ENCODE measurements at regions not wholly inside any gene's neighbourhood (a gene's known extent, or its start where the extent isn't known, plus 50 kb on each side); places are given as distances from the start of the nearest gene placed in this dataset.

DNA sequence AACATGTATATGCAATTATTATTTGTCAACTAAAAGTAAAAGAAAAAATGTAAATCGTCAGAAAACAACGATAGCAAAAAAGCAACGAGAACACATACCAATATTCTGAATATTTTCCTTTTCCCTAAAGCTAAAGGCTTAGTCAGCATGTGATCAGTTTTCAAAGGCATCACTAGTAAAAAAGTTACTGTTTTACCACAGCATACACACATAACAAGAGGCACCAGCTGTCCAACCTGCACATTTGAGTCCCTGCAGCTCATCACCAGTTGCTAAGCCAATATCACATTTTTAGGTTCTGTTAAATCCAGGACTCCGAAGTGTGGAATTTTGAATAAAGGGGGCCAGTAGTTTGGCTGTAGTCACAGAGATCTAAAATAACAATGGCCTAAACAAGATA lies 203.8 kb downstream of the ADGRA3 start:
- CTCF ChIA-PET: interaction anchor here (1.5 kb wide), 1 partner anchor 18 kb away, joined by 4 read pairs; no protein-coding TSS in a partner anchor
- TF ChIP-seq, protein P1, sequence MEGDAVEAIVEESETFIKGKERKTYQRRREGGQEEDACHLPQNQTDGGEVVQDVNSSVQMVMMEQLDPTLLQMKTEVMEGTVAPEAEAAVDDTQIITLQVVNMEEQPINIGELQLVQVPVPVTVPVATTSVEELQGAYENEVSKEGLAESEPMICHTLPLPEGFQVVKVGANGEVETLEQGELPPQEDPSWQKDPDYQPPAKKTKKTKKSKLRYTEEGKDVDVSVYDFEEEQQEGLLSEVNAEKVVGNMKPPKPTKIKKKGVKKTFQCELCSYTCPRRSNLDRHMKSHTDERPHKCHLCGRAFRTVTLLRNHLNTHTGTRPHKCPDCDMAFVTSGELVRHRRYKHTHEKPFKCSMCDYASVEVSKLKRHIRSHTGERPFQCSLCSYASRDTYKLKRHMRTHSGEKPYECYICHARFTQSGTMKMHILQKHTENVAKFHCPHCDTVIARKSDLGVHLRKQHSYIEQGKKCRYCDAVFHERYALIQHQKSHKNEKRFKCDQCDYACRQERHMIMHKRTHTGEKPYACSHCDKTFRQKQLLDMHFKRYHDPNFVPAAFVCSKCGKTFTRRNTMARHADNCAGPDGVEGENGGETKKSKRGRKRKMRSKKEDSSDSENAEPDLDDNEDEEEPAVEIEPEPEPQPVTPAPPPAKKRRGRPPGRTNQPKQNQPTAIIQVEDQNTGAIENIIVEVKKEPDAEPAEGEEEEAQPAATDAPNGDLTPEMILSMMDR (IDR thresholded peaks at IDR 0.05; ENCODE audit: control extremely low read depth, extremely low read depth, low read depth, missing control alignments): no peak
- POLR2A ChIA-PET: no interaction called here
- no peak for DNase-seq (ENCODE audit: extremely low spot score)

DNA sequence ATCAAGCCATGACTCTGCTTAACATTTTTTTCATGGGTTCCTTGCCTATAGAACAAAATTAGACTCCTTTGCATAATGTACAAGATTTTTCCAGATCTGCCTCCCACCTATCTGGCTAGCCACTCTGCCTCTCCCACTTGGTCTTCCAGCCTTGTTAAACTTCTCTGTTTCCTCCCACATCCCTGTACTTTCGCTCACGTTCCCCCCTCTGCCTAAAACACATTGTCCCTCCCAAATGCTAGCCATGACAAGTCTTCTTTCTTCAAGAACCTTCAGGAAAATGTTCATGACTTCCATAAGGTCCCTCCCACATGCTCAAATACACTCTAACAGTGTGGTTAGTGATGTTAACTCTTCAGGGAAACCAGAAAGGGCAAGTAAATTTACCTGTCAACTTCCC lies 214.6 kb downstream of the ADGRA3 start:
- TF ChIP-seq, protein P1 (IDR thresholded peaks at IDR 0.05; ENCODE audit: control extremely low read depth, extremely low read depth, low read depth, missing control alignments): no peak
- no peak for DNase-seq (ENCODE audit: extremely low spot score)
- ChIA-PET POLR2A (no interaction called here), CTCF (no interaction called here)

DNA sequence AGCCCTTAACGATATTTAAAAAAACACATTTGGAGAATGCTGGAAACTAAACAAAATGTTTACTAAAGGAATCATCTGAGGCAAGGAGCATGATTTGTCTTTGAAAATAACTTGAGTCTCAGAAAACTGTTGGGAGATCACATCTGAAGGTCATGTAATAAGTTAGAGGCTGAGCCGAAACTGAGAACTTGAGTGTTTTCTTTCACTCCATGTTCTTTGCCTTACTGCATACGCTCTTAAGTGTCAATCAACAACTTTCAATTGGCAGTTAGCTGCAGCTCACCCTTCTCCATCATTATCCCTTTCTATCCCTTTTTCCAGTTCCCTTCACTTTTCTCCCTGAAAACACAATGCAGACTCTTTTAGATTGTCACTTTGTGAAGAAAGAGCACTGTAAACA lies 216.2 kb downstream of the ADGRA3 start:
- CTCF ChIA-PET: no interaction called here
- TF ChIP-seq, protein P1 (IDR thresholded peaks at IDR 0.05; ENCODE audit: control extremely low read depth, extremely low read depth, low read depth, missing control alignments): no peak
- DNase-seq (ENCODE audit: extremely low spot score): no peak
- POLR2A ChIA-PET: no interaction called here

DNA sequence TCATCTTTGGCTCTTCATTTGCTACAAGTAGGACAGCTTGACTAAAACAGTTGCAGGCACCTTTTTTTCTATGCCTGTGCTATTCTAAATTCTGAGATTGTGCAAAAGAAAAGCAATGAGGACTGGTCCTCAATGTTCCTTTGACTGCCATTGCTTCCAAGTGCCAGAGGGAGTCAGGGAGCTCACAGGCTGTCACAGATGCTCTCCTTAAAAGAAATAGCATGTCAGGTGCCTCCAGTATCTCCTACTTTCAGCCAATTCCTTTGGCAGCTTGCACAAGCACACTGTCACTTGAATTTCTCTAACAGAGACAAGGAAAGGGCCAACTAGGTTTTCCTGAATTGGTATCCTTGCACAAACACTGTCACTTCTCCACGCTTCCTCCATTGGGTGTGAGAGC lies 228.2 kb downstream of the ADGRA3 start:
- CTCF ChIA-PET: no interaction called here
- DNase-seq (ENCODE audit: extremely low spot score): no peak
- TF ChIP-seq, protein P1 (IDR thresholded peaks at IDR 0.05; ENCODE audit: control extremely low read depth, extremely low read depth, low read depth, missing control alignments): no peak
- POLR2A ChIA-PET: no interaction called here

DNA sequence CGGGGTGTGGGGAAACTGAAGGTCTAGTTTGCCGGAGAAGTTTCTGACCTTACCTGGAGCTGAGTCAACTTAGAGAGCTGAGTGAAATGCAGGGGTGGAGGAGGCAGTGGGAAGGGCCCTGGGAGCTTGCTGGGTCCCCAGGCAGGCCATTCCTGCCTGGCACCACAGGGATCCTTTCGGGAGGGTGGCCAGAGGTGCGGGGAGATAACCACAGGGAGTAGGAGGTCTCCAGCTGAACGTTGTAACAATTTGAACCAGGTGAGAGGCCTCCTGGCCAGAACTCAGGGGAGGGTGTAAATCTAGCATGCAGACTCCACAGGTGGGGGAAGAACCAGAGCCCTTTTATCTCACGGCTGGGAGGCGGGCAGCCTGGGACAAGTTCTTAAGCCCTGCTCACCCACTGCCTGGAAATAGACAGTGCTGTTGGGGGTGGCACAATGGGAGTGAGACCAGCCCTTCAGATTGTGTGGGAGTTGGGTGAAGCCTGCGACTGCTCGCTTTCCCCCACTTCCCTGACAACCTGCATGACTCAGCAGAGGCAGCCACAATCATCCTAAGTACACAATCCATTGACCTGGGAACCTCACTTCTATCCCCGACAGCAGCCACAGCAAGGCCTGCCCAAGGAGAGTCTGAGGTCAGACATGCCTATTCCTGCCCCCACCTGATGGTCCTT lies 247.4 kb downstream of the ADGRA3 start:
- no peak for DNase-seq (ENCODE audit: extremely low spot score)
- ChIA-PET POLR2A (no interaction called here), CTCF (no interaction called here)
- TF ChIP-seq, protein P1 (IDR thresholded peaks at IDR 0.05; ENCODE audit: control extremely low read depth, extremely low read depth, low read depth, missing control alignments): no peak

DNA sequence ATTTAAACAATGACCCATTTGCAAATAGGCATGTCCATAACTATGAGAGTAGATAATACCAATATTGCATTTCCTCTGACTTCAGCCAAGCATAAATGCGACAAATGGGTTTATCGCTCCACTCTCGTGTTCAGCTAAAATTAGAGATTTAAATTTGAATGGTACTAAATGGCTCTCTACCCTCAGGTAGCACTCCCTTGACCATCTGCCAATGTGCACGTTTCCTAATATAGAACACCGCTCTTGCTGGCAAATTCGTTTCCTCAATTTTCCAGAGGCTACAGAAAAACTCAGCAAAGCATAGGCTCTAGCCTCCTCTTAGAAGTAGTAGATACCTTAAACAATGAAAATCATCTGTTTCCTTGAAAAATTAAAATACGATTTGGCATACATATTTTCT lies 251.6 kb downstream of the ADGRA3 start:
- ChIA-PET CTCF (no interaction called here), POLR2A (no interaction called here)
- TF ChIP-seq, protein P1 (IDR thresholded peaks at IDR 0.05; ENCODE audit: control extremely low read depth, extremely low read depth, low read depth, missing control alignments): no peak
- DNase-seq (ENCODE audit: extremely low spot score): no peak

All from GM10248 (cell line).